Thyroid gland (tissue), 4 donors: ENCODE measurements at regions not wholly inside any gene's neighbourhood (a gene's known extent, or its start where the extent isn't known, plus 50 kb on each side); places are given as distances from the start of the nearest gene placed in this dataset.

Experiments
- DNase-seq, 2 donors: peaks; one replicate each; pipeline ENCODE4 v3.0.0-alpha.2; 2019
- H3K27ac ChIP-seq, 3 donors: fragments of 200-600 bp; sonication (generic); 1 replicate in 2 of 3; 2 replicates in 1 of 3; pipeline ENCODE4 v1.5.1; 2016 to 2019; ENCODE audit warnings: mild to moderate bottlenecking in 1 of 3, moderate library complexity in 1 of 3
- H3K27me3 ChIP-seq: fragments of 200-600 bp; sonication (generic); one replicate; pipeline ENCODE4 v1.5.1; 2019
- H3K36me3 ChIP-seq, 2 donors: fragments of 200-600 bp; sonication (generic); one replicate each; pipeline ENCODE4 v1.5.1; 2016 to 2019
- H3K4me1 ChIP-seq, 2 donors: fragments of 200-600 bp; sonication (generic); one replicate each; pipeline ENCODE4 v1.5.1; 2017 to 2019
- H3K4me3 ChIP-seq, 3 donors: fragments of 200-600 bp; sonication (generic); replicated peaks in 1 of 3; 1 replicate in 2 of 3; 2 replicates in 1 of 3; pipeline ENCODE4 v1.5.1; 2016; ENCODE audit warnings: mild to moderate bottlenecking in 1 of 3
- H3K9me3 ChIP-seq: fragments of 200-600 bp; sonication (generic); one replicate; pipeline ENCODE4 v1.5.1; 2017
- POLR2A ChIP-seq, 2 donors: fragments of 450-650 bp; IDR thresholded peaks; one replicate each; pipeline ENCODE4 v1.6.1; 2017; ENCODE audit warnings: antibody characterized with exemption in 2 of 2, mild to moderate bottlenecking in 2 of 2, moderate library complexity in 1 of 2
- WGBS, 2 donors: methylation state at CpG; one replicate each; pipeline ENCODE4 v1.1.5; 2017; 5-methylcytosine and 5-hydroxymethylcytosine counted together
- intact Hi-C: fragments of 100-400 bp; cut with DNase I; formaldehyde crosslinking; loops from one replicate; pipeline ENCODE4 v1.15.1; 2023
- TF ChIP-seq, protein P1 (sequence below), 6 experiments: fragments of 200-600 bp in 3 of 6; fragments of 450-650 bp in 3 of 6; sonication (generic) in 3 of 6; IDR thresholded peaks; one replicate each; pipeline ENCODE4 v1.5.1; 2016 to 2019; ENCODE audit warnings: antibody characterized with exemption in 6 of 6, mild to moderate bottlenecking in 2 of 6, inconsistent platforms in 1 of 6, moderate library complexity in 1 of 6

- intact Hi-C loops = no loop called here
- no peak for DNase-seq
- Histone ChIP-seq H3K4me1 (no peaks in the 10 kb centered on the region), H3K27me3 (no peaks in the 10 kb centered on the region), H3K9me3 (no peaks in the 10 kb centered on the region), H3K27ac (no peak overlapping the region), H3K36me3 (no peaks in the 10 kb centered on the region), H3K4me3 (no peak overlapping the region)
- TF ChIP-seq, protein P1, sequence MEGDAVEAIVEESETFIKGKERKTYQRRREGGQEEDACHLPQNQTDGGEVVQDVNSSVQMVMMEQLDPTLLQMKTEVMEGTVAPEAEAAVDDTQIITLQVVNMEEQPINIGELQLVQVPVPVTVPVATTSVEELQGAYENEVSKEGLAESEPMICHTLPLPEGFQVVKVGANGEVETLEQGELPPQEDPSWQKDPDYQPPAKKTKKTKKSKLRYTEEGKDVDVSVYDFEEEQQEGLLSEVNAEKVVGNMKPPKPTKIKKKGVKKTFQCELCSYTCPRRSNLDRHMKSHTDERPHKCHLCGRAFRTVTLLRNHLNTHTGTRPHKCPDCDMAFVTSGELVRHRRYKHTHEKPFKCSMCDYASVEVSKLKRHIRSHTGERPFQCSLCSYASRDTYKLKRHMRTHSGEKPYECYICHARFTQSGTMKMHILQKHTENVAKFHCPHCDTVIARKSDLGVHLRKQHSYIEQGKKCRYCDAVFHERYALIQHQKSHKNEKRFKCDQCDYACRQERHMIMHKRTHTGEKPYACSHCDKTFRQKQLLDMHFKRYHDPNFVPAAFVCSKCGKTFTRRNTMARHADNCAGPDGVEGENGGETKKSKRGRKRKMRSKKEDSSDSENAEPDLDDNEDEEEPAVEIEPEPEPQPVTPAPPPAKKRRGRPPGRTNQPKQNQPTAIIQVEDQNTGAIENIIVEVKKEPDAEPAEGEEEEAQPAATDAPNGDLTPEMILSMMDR (IDR thresholded peaks at IDR 0.05) = no peak
- no peak for TF ChIP-seq POLR2A (IDR thresholded peaks at IDR 0.05)
- WGBS, 2 donors = 70 to 83% methylated on average over 1 of the region's 1 CpG
Observed at GRCh38 chr5:29214839-29215238, 1978.6 kb upstream of the CDH6 start.

DNA sequence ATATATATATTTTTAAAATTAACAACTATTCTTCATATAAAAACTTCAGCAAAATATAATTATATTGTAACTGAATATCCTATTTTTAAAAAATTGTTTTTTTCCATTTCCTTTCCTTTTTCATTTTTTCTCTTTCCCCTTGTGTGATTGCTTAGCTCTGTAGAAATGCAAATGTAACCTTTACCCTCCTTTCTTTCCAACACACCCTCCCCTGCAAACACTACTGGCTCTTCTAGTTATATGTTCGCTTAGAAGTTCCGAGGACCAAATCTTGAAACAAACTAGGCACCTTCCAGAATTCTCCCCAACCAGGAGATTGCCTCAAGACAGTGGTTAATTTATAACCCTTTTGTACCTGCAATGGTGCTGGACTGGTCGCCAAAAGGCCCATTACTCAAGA is 1980.0 kb upstream of the CDH6 start:
- TF ChIP-seq POLR2A (IDR thresholded peaks at IDR 0.05) = no peak
- TF ChIP-seq, protein P1 (IDR thresholded peaks at IDR 0.05) = no peak
- no peak overlapping the region for H3K27ac ChIP-seq
- H3K4me3 ChIP-seq = no peak overlapping the region
- no peaks in the 10 kb centered on the region for H3K9me3 ChIP-seq
- H3K4me1 ChIP-seq = no peaks in the 10 kb centered on the region
- no peak for DNase-seq
- H3K36me3 ChIP-seq = no peaks in the 10 kb centered on the region
- WGBS, 2 donors = 73 to 74% methylated on average over 3 of the region's 3 CpGs
- intact Hi-C loops = no loop called here
- H3K27me3 ChIP-seq = no peaks in the 10 kb centered on the region

- H3K27ac ChIP-seq = no peak overlapping the region
- TF ChIP-seq, protein P1 (IDR thresholded peaks at IDR 0.05) = no peak
- no peak for TF ChIP-seq POLR2A (IDR thresholded peaks at IDR 0.05)
- intact Hi-C loops = no loop called here
- no peaks in the 10 kb centered on the region for H3K9me3 ChIP-seq
- no peak overlapping the region for H3K4me3 ChIP-seq
- H3K4me1 ChIP-seq = no peaks in the 10 kb centered on the region
- H3K36me3 ChIP-seq = no peaks in the 10 kb centered on the region
- no peak for DNase-seq
- no peaks in the 10 kb centered on the region for H3K27me3 ChIP-seq
Observed at GRCh38 chr5:29208024-29208423, 1985.5 kb upstream of the CDH6 start.

- no peak for DNase-seq
- TF ChIP-seq, protein P1 (IDR thresholded peaks at IDR 0.05) = no peak
- TF ChIP-seq POLR2A (IDR thresholded peaks at IDR 0.05) = no peak
Observed at GRCh38 chr5:29203049-29203448, 1990.4 kb upstream of the CDH6 start.

DNA sequence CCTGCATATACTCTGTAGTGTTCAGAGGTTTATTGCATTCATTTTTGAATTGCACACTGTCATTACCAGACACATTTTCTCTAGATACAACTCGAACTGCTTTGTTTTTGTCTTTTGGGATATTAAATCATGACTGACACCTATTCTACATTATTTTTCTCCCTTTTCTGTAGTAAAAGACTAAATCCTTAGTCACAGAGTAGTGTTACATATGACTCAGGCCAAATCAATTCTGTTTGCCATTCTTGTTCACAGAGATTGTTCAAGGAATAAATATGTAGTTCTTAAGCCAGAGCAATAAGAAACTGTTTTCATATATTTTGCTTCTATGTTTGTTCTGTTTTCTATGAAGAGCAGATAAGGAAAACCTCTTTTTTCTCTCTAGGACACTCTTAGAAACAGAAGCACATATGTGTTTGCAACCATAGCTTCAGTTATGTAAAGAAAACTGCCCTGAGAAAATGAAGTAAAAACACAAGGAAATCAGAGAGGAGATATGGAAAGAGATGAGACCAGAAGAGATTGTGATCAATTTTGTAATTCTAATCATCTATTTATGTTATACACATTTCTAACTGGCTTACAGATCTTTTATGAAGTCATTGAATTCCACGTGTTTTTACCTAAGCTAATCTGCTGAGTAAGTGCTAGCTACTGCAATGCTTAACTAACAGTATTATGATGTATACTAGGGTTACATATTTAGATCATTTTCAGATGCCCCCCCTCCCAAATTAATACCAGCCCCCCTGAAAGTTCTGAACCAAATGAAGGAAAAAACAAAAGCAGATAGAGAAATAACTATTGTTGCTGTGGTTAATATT is 1995.6 kb upstream of the CDH6 start:
- Histone ChIP-seq H3K27me3 (no peaks in the 10 kb centered on the region), H3K9me3 (no peaks in the 10 kb centered on the region), H3K36me3 (no peaks in the 10 kb centered on the region), H3K27ac (no peak overlapping the region), H3K4me1 (no peaks in the 10 kb centered on the region), H3K4me3 (no peak overlapping the region)
- WGBS, 2 donors = 54 to 68% methylated on average over 2 of the region's 2 CpGs
- intact Hi-C loops = no loop called here
- DNase-seq = no peak
- TF ChIP-seq, protein P1 (IDR thresholded peaks at IDR 0.05) = no peak
- TF ChIP-seq POLR2A (IDR thresholded peaks at IDR 0.05) = no peak

More at GRCh38 chr5:29203049-29203448, 1990.4 kb upstream of the CDH6 start:
- intact Hi-C loops = no loop called here
- no peaks in the 10 kb centered on the region for H3K9me3 ChIP-seq
- H3K4me1 ChIP-seq = no peaks in the 10 kb centered on the region
- no peak overlapping the region for H3K27ac ChIP-seq
- H3K27me3 ChIP-seq = no peaks in the 10 kb centered on the region
- no peak overlapping the region for H3K4me3 ChIP-seq
- H3K36me3 ChIP-seq = no peaks in the 10 kb centered on the region
